GM13976 (cell line): ENCODE measurements at regions not wholly inside any gene's neighbourhood (a gene's known extent, or its start where the extent isn't known, plus 50 kb on each side); places are given as distances from the start of the nearest gene placed in this dataset.

ENCODE experiments used
- DNase-seq: peaks from one replicate; pipeline ENCODE4 v3.0.0; 2012; ENCODE audit warnings: low spot score
- CTCF ChIP-seq: IDR thresholded peaks from 2 replicates; pipeline ENCODE4 v1.5.1; 2012; ENCODE audit warnings: borderline replicate concordance, mild to moderate bottlenecking; ENCODE audit not compliant: insufficient read depth; ENCODE audit errors: extremely low read depth, missing control alignments, control extremely low read depth
- in situ Hi-C: fragments of 300-500 bp; cut with MboI; formaldehyde crosslinking; loops from one replicate; pipeline ENCODE4 v1.12.0; 2022; ENCODE audit warnings: low sequenced_read_pairs, mixed read lengths, inconsistent platforms; ENCODE audit not compliant: unreplicated experiment

GRCh38 chr7:136230210-136230609 lies 253.1 kb upstream of the MTPN start:
- TF ChIP-seq CTCF = no peak
- in situ Hi-C loops = no loop called here
- DNase-seq = no peak

- in situ Hi-C loops = no loop called here
- TF ChIP-seq CTCF = no peak
Observed at GRCh38 chr7:136229790-136230189, 252.6 kb upstream of the MTPN start.

GRCh38 chr7:136228171-136228570 lies 251.0 kb upstream of the MTPN start:
- DNase-seq = no peak
- TF ChIP-seq CTCF = no peak
- in situ Hi-C loops = no loop called here

More at GRCh38 chr7:136229790-136230189, 252.6 kb upstream of the MTPN start:
- no peak for DNase-seq

- no peak for TF ChIP-seq CTCF
- no peak for DNase-seq
- in situ Hi-C loops = no loop called here
Observed at GRCh38 chr7:136214356-136214755, 237.2 kb upstream of the MTPN start.

- TF ChIP-seq CTCF = no peak
- no peak for DNase-seq
- in situ Hi-C loops = no loop called here
Observed at GRCh38 chr7:136213012-136213411, 235.9 kb upstream of the MTPN start.

- no peak for TF ChIP-seq CTCF
- in situ Hi-C loops = no loop called here
- no peak for DNase-seq
Observed at GRCh38 chr7:136210664-136211063, 233.5 kb upstream of the MTPN start.

DNA sequence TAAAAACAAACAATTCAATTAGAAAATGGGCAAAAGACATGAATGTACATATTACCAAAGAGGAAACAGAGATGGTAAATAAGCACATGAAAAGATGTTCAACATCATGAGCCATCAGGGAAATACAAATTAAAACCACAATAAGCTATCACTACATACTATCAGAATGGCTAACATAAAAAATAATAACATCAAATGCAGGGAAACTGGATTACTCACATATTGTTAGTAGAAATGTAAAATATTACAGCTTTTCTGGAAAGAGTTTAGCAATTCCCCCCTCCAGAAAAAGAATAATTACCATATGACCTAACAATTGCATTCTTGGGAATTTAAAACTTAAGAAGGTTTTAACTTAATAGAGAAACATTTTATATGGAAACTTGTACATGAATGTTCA lies 232.9 kb upstream of the MTPN start:
- in situ Hi-C loops = no loop called here
- TF ChIP-seq CTCF = no peak
- no peak for DNase-seq
